Progenitor cell of endocrine pancreas (in vitro differentiated cells): ENCODE measurements at regions not wholly inside any gene's neighbourhood (a gene's known extent, or its start where the extent isn't known, plus 50 kb on each side); places are given as distances from the start of the nearest gene placed in this dataset.
A peak's percentile ranks its signal among the peaks of the same experiment; 100 is the strongest.

Experiments used
- DNase-seq: peaks from one replicate; pipeline ENCODE4 v3.0.0; 2021; ENCODE audit warnings: low spot score; ENCODE audit not compliant: unreplicated experiment
- H3K27ac Mint-ChIP-seq: 2 replicates; pipeline ENCODE4 v1.8.0; 2021; ENCODE audit warnings: mild to moderate bottlenecking, moderate library complexity, mixed read lengths
- H3K27me3 Mint-ChIP-seq: 2 replicates; pipeline ENCODE4 v1.8.0; 2021; ENCODE audit warnings: mixed read lengths
- H3K36me3 Mint-ChIP-seq: 2 replicates; pipeline ENCODE4 v1.8.0; 2022; ENCODE audit warnings: mixed read lengths; ENCODE audit not compliant: insufficient read depth
- H3K4me1 Mint-ChIP-seq: 2 replicates; pipeline ENCODE4 v1.8.0; 2021; ENCODE audit warnings: low read depth, mixed read lengths
- H3K4me3 Mint-ChIP-seq: 2 replicates; pipeline ENCODE4 v1.8.0; 2021; ENCODE audit warnings: low read depth, mild to moderate bottlenecking, moderate library complexity, mixed read lengths
- H3K9me3 Mint-ChIP-seq: 2 replicates; pipeline ENCODE4 v1.8.0; 2021; ENCODE audit warnings: low read depth, mixed read lengths
- CTCF ChIP-seq: fragments of 200-600 bp; sonication (generic); IDR thresholded peaks from one replicate; pipeline ENCODE4 v1.5.0; 2021; ENCODE audit warnings: antibody characterized with exemption, mild to moderate bottlenecking; ENCODE audit not compliant: unreplicated experiment

- H3K27ac Mint-ChIP-seq: no peak overlapping the region
- no peak for TF ChIP-seq CTCF
- H3K36me3 Mint-ChIP-seq: no peaks in the 10 kb centered on the region
- DNase-seq: no peak
- no peak overlapping the region for H3K4me3 Mint-ChIP-seq
- H3K27me3 Mint-ChIP-seq: peaks cover 21% of the 10 kb centered on the region
- no peaks in the 10 kb centered on the region for H3K9me3 Mint-ChIP-seq
- H3K4me1 Mint-ChIP-seq: no peaks in the 10 kb centered on the region
These were observed 188.4 kb upstream of the GYPC start for GRCh38 chr2:126467367-126468054.

GRCh38 chr2:126475031-126475430 lies 180.9 kb upstream of the GYPC start:
- Mint-ChIP-seq H3K4me3 (no peak overlapping the region), H3K4me1 (no peaks in the 10 kb centered on the region)

GRCh38 chr2:126476691-126477090 lies 179.3 kb upstream of the GYPC start:
- TF ChIP-seq CTCF: no peak
- H3K9me3 Mint-ChIP-seq: peaks cover 6% of the 10 kb centered on the region
- H3K36me3 Mint-ChIP-seq: no peaks in the 10 kb centered on the region
- no peaks in the 10 kb centered on the region for H3K4me1 Mint-ChIP-seq
- peaks cover 11% of the 10 kb centered on the region for H3K27me3 Mint-ChIP-seq
- H3K4me3 Mint-ChIP-seq: no peak overlapping the region
- H3K27ac Mint-ChIP-seq: no peak overlapping the region
- no peak for DNase-seq

More at GRCh38 chr2:126475031-126475430, 180.9 kb upstream of the GYPC start:
- TF ChIP-seq CTCF: no peak
- Mint-ChIP-seq H3K9me3 (peaks cover 6% of the 10 kb centered on the region), H3K27ac (no peak overlapping the region), H3K36me3 (no peaks in the 10 kb centered on the region), H3K27me3 (peaks cover 15% of the 10 kb centered on the region)
- no peak for DNase-seq

GRCh38 chr2:126480033-126480432 lies 175.9 kb upstream of the GYPC start:
- H3K27me3 Mint-ChIP-seq: peaks cover 4% of the 10 kb centered on the region
- TF ChIP-seq CTCF: no peak
- DNase-seq: no peak
- H3K36me3 Mint-ChIP-seq: no peaks in the 10 kb centered on the region
- H3K9me3 Mint-ChIP-seq: peaks cover 6% of the 10 kb centered on the region
- H3K4me3 Mint-ChIP-seq: no peak overlapping the region
- H3K27ac Mint-ChIP-seq: no peak overlapping the region
- no peaks in the 10 kb centered on the region for H3K4me1 Mint-ChIP-seq

- Mint-ChIP-seq H3K4me1 (peaks cover 4% of the 10 kb centered on the region), H3K36me3 (no peaks in the 10 kb centered on the region), H3K4me3 (no peak overlapping the region), H3K27me3 (peaks cover 14% of the 10 kb centered on the region), H3K27ac (no peak overlapping the region), H3K9me3 (peaks cover 6% of the 10 kb centered on the region)
- TF ChIP-seq CTCF: peak; percentile 37
- DNase-seq: no peak
These were observed 173.1 kb upstream of the GYPC start for GRCh38 chr2:126482582-126483464.
